GM10266 (cell line): ENCODE measurements at regions not wholly inside any gene's neighbourhood (a gene's known extent, or its start where the extent isn't known, plus 50 kb on each side); places are given as distances from the start of the nearest gene placed in this dataset.

Experiments used
- DNase-seq: peaks from one replicate; pipeline ENCODE4 v3.0.0; 2012; ENCODE audit errors: extremely low spot score
- CTCF ChIP-seq: IDR thresholded peaks from 2 replicates; pipeline ENCODE4 v1.5.1; 2012; ENCODE audit warnings: mild to moderate bottlenecking, low read depth; ENCODE audit not compliant: control insufficient read depth, insufficient read depth; ENCODE audit errors: missing control alignments

DNA sequence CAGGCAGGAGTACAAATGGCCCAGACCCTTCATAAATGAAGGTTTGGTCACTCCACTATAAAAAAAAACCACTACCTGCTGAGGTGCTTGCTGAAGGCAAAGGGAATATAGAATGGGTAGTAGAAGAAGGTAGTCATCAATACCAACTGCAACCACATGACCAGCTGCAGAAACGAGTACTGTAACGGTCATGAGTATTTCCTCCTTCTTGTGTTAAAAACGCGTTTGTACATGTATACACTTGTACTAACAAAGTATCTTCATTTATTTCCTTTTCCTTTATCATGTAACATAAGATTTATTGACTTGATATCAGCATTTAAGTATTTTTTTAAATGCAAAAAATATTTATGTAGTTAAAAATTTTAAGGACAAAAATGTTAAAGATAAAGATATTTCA, 238.6 kb downstream of the TFAP2B start:
- DNase-seq = no peak

DNA sequence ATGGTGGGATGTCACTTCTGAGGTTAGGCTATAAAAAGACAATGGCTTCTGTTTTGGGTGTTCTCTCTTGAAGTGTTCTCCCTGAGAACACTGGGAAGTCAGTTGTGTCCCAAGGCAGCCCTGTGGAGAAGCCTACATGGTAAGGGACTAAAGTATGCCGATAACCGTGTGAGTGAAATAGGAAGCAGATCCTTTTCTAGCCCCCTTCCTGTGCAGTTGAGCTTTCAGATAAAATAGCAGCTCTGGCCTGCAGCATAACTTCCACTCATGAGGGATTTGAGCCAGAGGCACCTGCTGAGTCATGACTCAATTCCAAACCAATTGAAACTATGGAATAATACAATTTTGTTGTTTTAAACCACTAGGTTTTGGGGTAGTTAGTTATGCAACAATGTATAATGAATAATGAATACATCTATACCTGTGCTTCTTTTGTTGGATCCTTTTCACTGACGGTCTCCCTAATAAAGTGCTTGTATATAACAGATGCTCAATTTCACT, 241.6 kb downstream of the TFAP2B start:
- no peak for TF ChIP-seq CTCF

More for the DNA sequence above, 238.6 kb downstream of the TFAP2B start:
- TF ChIP-seq CTCF = no peak

GRCh38 chr6:51062166-51062722, 243.6 kb downstream of the TFAP2B start:
- no peak for DNase-seq
- TF ChIP-seq CTCF = no peak

More for the DNA sequence above, 241.6 kb downstream of the TFAP2B start:
- no peak for DNase-seq

- TF ChIP-seq CTCF = no peak
- no peak for DNase-seq
Measured at GRCh38 chr6:51077821-51078518, 259.3 kb downstream of the TFAP2B start.

DNA sequence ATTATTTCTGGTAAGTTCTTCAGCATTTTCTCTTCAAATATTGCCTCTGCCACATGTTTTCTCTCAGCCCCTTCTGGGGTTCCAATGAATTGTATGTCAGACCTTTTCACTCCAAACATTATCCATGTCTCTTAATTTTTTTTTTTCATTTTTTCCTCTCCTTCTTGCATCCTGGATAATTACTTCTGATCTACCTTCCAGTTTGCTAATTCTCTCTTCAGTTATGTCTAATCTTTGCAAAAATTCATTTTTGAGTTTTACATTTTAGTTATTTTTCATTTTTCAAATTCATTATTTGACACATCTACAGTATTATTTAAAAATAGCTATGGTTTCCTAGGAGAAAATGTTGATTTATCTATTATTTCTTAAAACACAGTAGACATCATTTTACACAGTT, 271.7 kb downstream of the TFAP2B start:
- no peak for DNase-seq
- TF ChIP-seq CTCF = no peak

GRCh38 chr6:51093871-51094270, 275.2 kb downstream of the TFAP2B start:
- no peak for DNase-seq

More at GRCh38 chr6:51093871-51094270, 275.2 kb downstream of the TFAP2B start:
- TF ChIP-seq CTCF = no peak
